Psoas muscle (tissue), 7 donors: ENCODE measurements at regions not wholly inside any gene's neighbourhood (a gene's known extent, or its start where the extent isn't known, plus 50 kb on each side); places are given as distances from the start of the nearest gene placed in this dataset.

ENCODE experiments used
- ATAC-seq, 4 donors: fragments of 200-7000 bp; cut with Tn5 transposase; one replicate each; pipeline ENCODE4 v1.9.1; 2020; ENCODE audit warnings: moderate library complexity in 3 of 4, mild to moderate bottlenecking in 2 of 4
- DNase-seq, 2 donors: peaks; one replicate each; pipeline ENCODE4 v3.0.0-alpha.2; 2020
- H3K27ac ChIP-seq: fragments of 200-600 bp; one replicate; pipeline ENCODE4 v1.8.0; 2022
- H3K27me3 ChIP-seq, 3 donors: fragments of 200-600 bp in 1 of 3; one replicate each; pipeline versions ENCODE4 v1.6.1 to v1.8.0; 2013 to 2022; ENCODE audit warnings: low read length in 2 of 3, mild to moderate bottlenecking in 2 of 3, moderate library complexity in 1 of 3; ENCODE audit not compliant: insufficient read depth in 3 of 3
- H3K36me3 ChIP-seq, 2 donors: fragments of 200-600 bp in 1 of 2; one replicate each; pipeline versions ENCODE4 v1.6.1 to v1.8.0; 2013 to 2022; ENCODE audit warnings: low read depth in 1 of 2, mild to moderate bottlenecking in 1 of 2, moderate library complexity in 1 of 2; ENCODE audit not compliant: insufficient read depth in 1 of 2
- H3K4me1 ChIP-seq: fragments of 200-600 bp; one replicate; pipeline ENCODE4 v1.8.0; 2022
- H3K4me3 ChIP-seq: fragments of 200-600 bp; one replicate; pipeline ENCODE4 v1.8.0; 2022; ENCODE audit warnings: mild to moderate bottlenecking
- H3K9me3 ChIP-seq: fragments of 200-600 bp; one replicate; pipeline ENCODE4 v1.8.0; 2022
- CTCF ChIP-seq: fragments of 200-600 bp; IDR thresholded peaks from one replicate; pipeline ENCODE4 v1.8.0; 2022; ENCODE audit warnings: antibody characterized with exemption
- WGBS, 3 donors: extraction: QIAGEN DNeasy Blood & Tissue Kit; methylation state at CpG; one replicate each; pipeline versions ENCODE4 v1.1.6 to v1.1.7; 2013; 5-methylcytosine and 5-hydroxymethylcytosine counted together
- intact Hi-C, 2 donors: fragments of 100-400 bp; cut with DNase I; formaldehyde crosslinking; loops; one replicate each; pipeline versions ENCODE4 v1.11.0 to v1.14.2; 2022
- donor health status: healthy with polysubstance abuse.
- donor health status: DM: no; HTN: no; CAD: no; lungs with moderate emphysema.
- donor health status: Bipolar disorder and iron deficiency.
- donor health status: healthy.
- donor health status: DM: yes; HTN: yes; CAD: no.
- donor health status: DM: no; HTN: no; CAD: no.
- donor health status: DM: yes; HTN: yes; CAD: no.

- ATAC-seq (no peak), DNase-seq (no peak)
- H3K9me3 ChIP-seq: no peaks in the 10 kb centered on the region
- no peaks in the 10 kb centered on the region for H3K4me1 ChIP-seq
- no peak for TF ChIP-seq CTCF
- H3K27me3 ChIP-seq: no peaks in the 10 kb centered on the region
- WGBS, 3 donors: 68 to 82% (median 71%) methylated on average over 4 of the region's 4 CpGs
- no peak overlapping the region for H3K27ac ChIP-seq
- no peak overlapping the region for H3K4me3 ChIP-seq
- intact Hi-C loops: no loop called here
- no peaks in the 10 kb centered on the region for H3K36me3 ChIP-seq
Measured at GRCh38 chr20:17168026-17168612, 58.7 kb upstream of the PCSK2 start.

GRCh38 chr20:17169585-17170136 lies 57.2 kb upstream of the PCSK2 start:
- no peak overlapping the region for H3K4me3 ChIP-seq
- DNase-seq: no peak
- intact Hi-C loops: no loop called here
- ATAC-seq: no peak
- WGBS, 3 donors: 9 to 17% (median 12%) methylated on average over 5 of the region's 5 CpGs
- H3K27ac ChIP-seq: no peak overlapping the region
- no peaks in the 10 kb centered on the region for H3K27me3 ChIP-seq
- H3K36me3 ChIP-seq: no peaks in the 10 kb centered on the region
- no peak for TF ChIP-seq CTCF
- H3K9me3 ChIP-seq: no peaks in the 10 kb centered on the region
- H3K4me1 ChIP-seq: no peaks in the 10 kb centered on the region

- Histone ChIP-seq H3K9me3 (no peaks in the 10 kb centered on the region), H3K36me3 (no peaks in the 10 kb centered on the region), H3K27ac (no peak overlapping the region), H3K27me3 (no peaks in the 10 kb centered on the region), H3K4me3 (no peak overlapping the region), H3K4me1 (no peaks in the 10 kb centered on the region)
- ATAC-seq: no peak
- TF ChIP-seq CTCF: no peak
- WGBS, 3 donors: 66 to 71% (median 70%) methylated on average over 3 of the region's 3 CpGs
- DNase-seq: no peak
- intact Hi-C loops: no loop called here
Measured at GRCh38 chr20:17171746-17172280, 55.0 kb upstream of the PCSK2 start.

- Histone ChIP-seq H3K27me3 (no peaks in the 10 kb centered on the region), H3K9me3 (no peaks in the 10 kb centered on the region), H3K36me3 (no peaks in the 10 kb centered on the region), H3K27ac (no peak overlapping the region), H3K4me3 (no peak overlapping the region), H3K4me1 (no peaks in the 10 kb centered on the region)
- 51 to 53% (median 53%) methylated on average over 6 of the region's 6 CpGs for WGBS, 3 donors
- DNase-seq: no peak
- intact Hi-C loops: no loop called here
- ATAC-seq: no peak
- TF ChIP-seq CTCF: no peak
Measured at GRCh38 chr20:17172836-17173516, 53.9 kb upstream of the PCSK2 start.
